ENCODE measurements at regions not wholly inside any gene's neighbourhood (a gene's known extent, or its start where the extent isn't known, plus 50 kb on each side); places are given as distances from the start of the nearest gene placed in this dataset.
"Not testable (repeated sequence)": the region's sequence is repeated elsewhere in the genome, so short reads cannot be mapped to it uniquely, and the experiment has no call there.

DNA sequence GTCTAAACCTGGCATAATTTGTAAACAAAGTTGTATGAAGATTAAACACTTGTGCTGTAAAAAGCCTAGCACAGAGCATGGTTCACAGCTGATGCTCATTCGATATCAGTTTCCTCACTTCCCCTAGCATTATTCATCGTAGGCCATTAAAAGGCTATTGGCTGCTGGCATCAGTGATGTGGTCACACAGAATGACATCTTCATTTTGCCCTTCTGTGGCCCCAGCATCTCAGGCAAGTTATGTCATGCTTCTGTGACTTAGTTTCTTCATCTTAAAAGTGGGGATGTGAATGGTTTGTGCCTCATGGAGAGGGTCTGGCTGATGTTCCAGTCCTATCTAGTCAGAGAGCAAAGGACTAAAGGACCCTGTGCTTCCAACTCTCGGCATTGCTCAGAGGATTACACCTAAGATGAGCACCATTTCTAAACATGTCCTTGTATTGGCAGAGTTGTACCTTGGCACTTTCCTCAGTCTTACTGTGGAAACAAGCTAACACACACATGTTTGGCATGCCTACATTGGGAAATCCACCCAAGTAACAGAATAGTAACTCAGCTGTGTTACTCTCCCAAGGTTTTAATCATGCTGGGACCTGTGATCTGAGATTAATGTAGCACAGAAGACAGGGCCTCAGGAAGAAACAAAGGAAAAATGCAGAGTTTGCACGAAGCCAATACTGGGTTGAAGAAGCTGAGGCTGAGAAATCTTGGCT lies 83.5 kb upstream of the OR9Q1 start:
- DNase-seq (ENCODE audit: insufficient read length, low spot score) (no peak), FAIRE-seq (no peak)
- TF ChIP-seq POLR2A (IDR thresholded peaks at IDR 0.05; ENCODE audit: low read depth, low read length), result no peak

DNA sequence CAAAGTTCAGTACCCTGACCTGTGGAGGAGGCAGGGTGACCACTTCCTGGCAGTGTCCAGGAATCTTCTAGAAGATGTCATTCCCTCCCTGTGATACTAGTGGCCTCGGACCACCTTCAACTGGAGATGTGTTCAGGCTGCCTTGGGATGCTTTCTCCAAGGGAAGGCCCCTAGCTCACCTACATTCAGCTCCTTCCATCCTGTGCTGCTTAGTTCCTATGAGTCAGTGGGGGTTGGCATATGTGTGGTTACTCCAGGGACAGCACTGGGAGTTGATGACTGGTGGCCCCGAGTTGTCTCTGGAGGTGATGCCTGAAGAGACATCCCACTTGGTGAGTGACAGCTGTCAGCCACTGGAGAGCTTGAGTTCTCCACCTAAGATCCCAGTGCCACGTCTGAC lies 81.8 kb upstream of the OR9Q1 start:
- FAIRE-seq (no peak), DNase-seq (ENCODE audit: insufficient read length, low spot score) (no peak)
- no peak for TF ChIP-seq POLR2A (IDR thresholded peaks at IDR 0.05; ENCODE audit: low read depth, low read length)

DNA sequence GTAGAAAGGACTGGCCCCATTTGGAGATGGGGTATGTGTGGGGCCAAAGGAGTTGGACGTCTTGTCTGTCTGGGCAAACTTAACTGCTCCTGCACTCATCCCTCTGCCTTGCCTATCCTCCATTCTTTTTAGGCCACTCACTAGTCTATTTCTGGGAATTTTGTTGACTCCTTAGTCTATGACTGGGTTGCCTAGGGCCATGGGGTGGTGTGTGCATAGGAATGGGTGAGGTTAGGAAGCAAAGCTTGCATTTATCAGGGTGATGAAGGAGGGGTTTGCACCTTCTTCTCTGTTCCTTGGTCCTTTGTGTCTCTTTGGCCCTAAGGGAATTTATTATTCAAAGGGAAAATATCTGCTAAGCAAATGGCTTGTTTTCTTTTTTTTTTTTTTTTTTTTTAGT lies 80.9 kb upstream of the OR9Q1 start:
- no peak for TF ChIP-seq POLR2A (IDR thresholded peaks at IDR 0.05; ENCODE audit: low read depth, low read length)

DNA sequence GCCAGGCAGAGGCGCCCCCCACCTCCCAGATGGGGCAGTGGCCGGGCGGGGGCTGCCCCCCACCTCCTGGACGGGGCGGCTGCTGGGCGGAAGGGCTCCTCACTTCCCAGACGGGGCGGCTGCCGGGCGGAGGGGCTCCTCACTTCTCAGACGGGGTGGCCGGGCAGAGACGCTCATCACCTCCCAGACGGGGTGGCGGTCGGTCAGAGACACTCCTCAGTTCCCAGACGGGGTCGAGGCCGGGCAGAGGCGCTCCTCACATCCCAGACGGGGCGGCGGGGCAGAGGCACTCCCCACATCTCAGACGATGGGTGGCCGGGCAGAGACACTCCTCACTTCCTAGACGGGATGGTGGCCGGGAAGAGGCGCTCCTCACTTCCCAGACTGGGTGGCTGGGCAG lies 79.9 kb upstream of the OR9Q1 start:
- DNase-seq (ENCODE audit: insufficient read length, low spot score); FAIRE-seq: not testable (repeated sequence)

More for the DNA sequence above, 80.9 kb upstream of the OR9Q1 start:
- no peak for FAIRE-seq
- DNase-seq (ENCODE audit: insufficient read length, low spot score), result no peak

DNA sequence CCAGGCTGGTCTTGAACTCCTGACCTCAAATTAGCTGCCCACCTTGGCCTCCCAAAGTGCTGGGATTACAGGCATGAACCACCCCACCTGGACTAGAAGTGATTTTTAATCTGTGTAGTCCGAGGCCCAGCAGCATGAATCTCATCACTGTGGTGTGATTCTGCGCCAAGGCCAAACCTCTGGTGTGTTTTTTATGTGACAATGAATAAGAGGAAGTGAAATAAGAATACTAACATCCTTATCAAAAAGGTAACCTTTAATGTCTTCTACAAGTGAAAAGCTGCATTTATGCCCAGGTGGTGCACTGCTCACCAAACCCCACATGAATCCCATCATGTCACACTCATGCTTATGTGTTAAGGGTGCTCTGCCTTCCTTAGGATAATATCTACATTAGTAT lies 77.1 kb upstream of the OR9Q1 start:
- DNase-seq (ENCODE audit: insufficient read length, low spot score) (no peak), FAIRE-seq (no peak)
- no peak for TF ChIP-seq POLR2A (IDR thresholded peaks at IDR 0.05; ENCODE audit: low read depth, low read length)

DNA sequence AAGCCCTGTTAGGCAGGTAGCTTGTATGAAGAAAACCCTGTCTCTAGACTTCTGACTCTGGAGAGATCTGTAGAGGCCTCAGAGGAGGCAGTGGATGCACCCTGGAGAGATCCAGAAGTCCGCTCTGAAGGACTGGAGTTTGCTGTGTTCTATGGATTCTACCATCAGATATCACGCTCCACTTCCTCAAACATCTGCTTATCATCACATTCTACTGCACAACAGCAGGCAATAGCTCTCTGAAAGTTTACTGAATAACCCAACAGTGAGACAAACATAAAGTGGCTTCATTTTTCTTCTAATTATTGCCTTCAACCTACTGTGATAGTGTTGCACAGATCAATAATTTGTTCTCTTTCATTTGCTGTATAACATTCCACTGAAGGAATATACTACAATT lies 59.0 kb upstream of the OR9Q1 start:
- FAIRE-seq (no peak), DNase-seq (ENCODE audit: insufficient read length, low spot score) (no peak)
- TF ChIP-seq POLR2A (IDR thresholded peaks at IDR 0.05; ENCODE audit: low read depth, low read length), result no peak

DNA sequence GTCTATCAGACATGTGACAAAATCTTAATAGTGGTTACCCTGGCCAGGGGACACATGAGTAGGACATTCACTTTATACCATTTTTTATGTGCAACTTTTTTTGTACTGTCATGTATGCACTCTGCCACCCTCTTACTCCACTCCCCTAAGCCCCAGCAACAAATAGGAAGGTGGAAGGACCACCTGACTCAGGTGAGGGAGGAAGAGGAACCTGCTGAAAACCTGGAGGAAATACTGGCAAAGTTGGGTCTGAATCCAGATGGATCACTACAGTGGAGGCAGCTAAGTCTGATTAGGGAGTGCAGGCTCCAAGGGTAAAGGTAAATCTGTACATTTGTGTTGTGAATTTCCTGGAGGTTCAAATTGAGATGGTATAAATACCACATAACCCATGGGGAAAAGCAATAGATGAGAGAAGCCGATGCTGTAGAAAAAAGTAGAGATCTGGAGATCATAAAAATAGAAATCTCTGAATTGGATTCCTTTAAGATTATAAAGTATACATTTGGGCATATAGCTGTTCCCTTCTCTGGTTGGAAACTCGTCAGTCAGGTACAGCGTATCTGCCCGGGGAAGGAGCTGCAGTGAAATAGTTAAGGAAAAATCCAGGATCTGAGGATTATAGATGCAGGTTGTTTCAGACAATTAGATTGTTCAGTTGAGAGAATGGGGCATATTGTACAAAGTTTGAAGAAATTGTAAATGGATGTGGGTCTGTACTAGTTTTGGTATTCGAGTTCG lies 52.2 kb upstream of the OR9Q1 start:
- no peak for TF ChIP-seq POLR2A (IDR thresholded peaks at IDR 0.05; ENCODE audit: low read depth, low read length)
- DNase-seq (ENCODE audit: insufficient read length, low spot score), result no peak
- FAIRE-seq, result no peak

DNA sequence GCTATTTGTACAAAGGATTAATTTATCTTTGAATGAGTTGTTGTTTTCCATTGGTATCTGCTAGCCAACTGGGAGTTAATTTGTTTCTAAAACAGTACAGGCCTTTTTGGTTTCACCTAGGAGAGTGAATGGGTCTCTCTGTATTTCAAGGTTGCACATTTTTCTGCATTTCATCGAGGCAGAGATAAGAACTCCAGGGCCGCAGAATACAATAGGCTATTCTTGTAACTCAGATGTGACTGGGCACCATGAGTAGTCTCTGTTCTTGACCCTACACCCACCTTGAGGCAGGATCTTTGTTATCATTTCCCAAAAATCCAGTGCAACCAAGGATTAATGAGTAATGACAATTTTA lies 51.7 kb upstream of the OR9Q1 start:
- no peak for DNase-seq (ENCODE audit: insufficient read length, low spot score)
- TF ChIP-seq POLR2A (IDR thresholded peaks at IDR 0.05; ENCODE audit: low read depth, low read length), result no peak
- FAIRE-seq, result no peak
